B cell (primary cell): ENCODE measurements at regions not wholly inside any gene's neighbourhood (a gene's known extent, or its start where the extent isn't known, plus 50 kb on each side); places are given as distances from the start of the nearest gene placed in this dataset.

Experiments used
- ATAC-seq: fragments of 200-7000 bp; cut with Tn5 transposase; one replicate; pipeline ENCODE4 v1.10.0; 2021; ENCODE audit warnings: low read depth, mild to moderate bottlenecking, moderate number of reproducible peaks, moderate library complexity
- CTCF ChIA-PET: fragments of 350-600 bp; sonication (Branson Sonifier 250); formaldehyde crosslinking; loops from one replicate; lab custom pipeline; 2021; ENCODE audit warnings: antibody characterized with exemption, inconsistent platforms; lab: Charles Lee
- POLR2A ChIA-PET: fragments of 350-600 bp; sonication (Branson Sonifier 250); formaldehyde crosslinking; loops from one replicate; lab custom pipeline; 2021; ENCODE audit warnings: antibody characterized with exemption; lab: Charles Lee
- DNase-seq: peaks from one replicate; pipeline ENCODE4 v3.0.0; 2013
- H2AFZ ChIP-seq: 2 replicates; pipeline ENCODE4 v1.6.1; 2012; ENCODE audit warnings: mild to moderate bottlenecking, low read depth, low read length; ENCODE audit not compliant: insufficient read depth, poor library complexity, severe bottlenecking
- H3K27ac ChIP-seq, 2 donors: 1 replicate in 1 of 2; 2 replicates in 1 of 2; pipeline ENCODE4 v1.5.1; 2012 to 2013; ENCODE audit warnings: low read length in 2 of 2, mild to moderate bottlenecking in 2 of 2, moderate library complexity in 1 of 2
- H3K27me3 ChIP-seq, 4 experiments: fragments of 200-600 bp in 1 of 4; sonication (generic) in 1 of 4; replicated peaks in 1 of 4; 1 replicate in 2 of 4; 2 replicates in 2 of 4; pipeline versions ENCODE4 v1.6.1 to v1.7.0; 2013 to 2016; ENCODE audit warnings: low read length in 3 of 4, mild to moderate bottlenecking in 2 of 4, mixed read lengths in 1 of 4, moderate library complexity in 1 of 4; ENCODE audit not compliant: insufficient read depth in 4 of 4, control insufficient read depth in 3 of 4; ENCODE audit errors: control extremely low read depth in 1 of 4
- H3K36me3 ChIP-seq, 2 experiments: replicated peaks in 1 of 2; 1 replicate in 1 of 2; 2 replicates in 1 of 2; pipeline versions ENCODE4 v1.6.1 to v1.7.1; 2013; ENCODE audit warnings: low read length in 1 of 2; ENCODE audit not compliant: insufficient read depth in 2 of 2, control insufficient read depth in 1 of 2; ENCODE audit errors: control extremely low read depth in 1 of 2, extremely low read depth in 1 of 2
- H3K4me1 ChIP-seq, 2 donors: fragments of 200-600 bp in 1 of 2; sonication (generic) in 1 of 2; 1 replicate in 1 of 2; 2 replicates in 1 of 2; pipeline versions ENCODE4 v1.5.1 to v1.6.1; 2013 to 2017; ENCODE audit warnings: low read length in 2 of 2; ENCODE audit not compliant: control insufficient read depth in 2 of 2, insufficient read depth in 2 of 2
- H3K4me2 ChIP-seq: replicated peaks from 2 replicates; pipeline ENCODE3; 2012; ENCODE audit warnings: mild to moderate bottlenecking, low read depth, low read length; ENCODE audit not compliant: poor library complexity, severe bottlenecking
- H3K4me3 ChIP-seq, 5 experiments: fragments of 200-600 bp in 1 of 5; sonication (generic) in 1 of 5; 1 replicate in 3 of 5; 2 replicates in 2 of 5; pipeline versions ENCODE4 v1.5.1 to v1.7.0; 2011 to 2016; ENCODE audit warnings: low read length in 4 of 5, mild to moderate bottlenecking in 4 of 5, low read depth in 2 of 5, control low read depth in 1 of 5, moderate library complexity in 1 of 5; ENCODE audit not compliant: insufficient read depth in 1 of 5; ENCODE audit errors: control extremely low read depth in 1 of 5, extremely low read depth in 1 of 5
- H3K79me2 ChIP-seq: fragments of 200-600 bp; sonication (generic); one replicate; pipeline ENCODE4 v1.6.0; 2016; ENCODE audit warnings: low read length; ENCODE audit not compliant: control insufficient read depth, insufficient read depth
- H3K9ac ChIP-seq: fragments of 200-600 bp; sonication (generic); 2 replicates; pipeline ENCODE4 v1.6.1; 2017; ENCODE audit warnings: mild to moderate bottlenecking, low read length, moderate library complexity
- H3K9me3 ChIP-seq, 3 donors: one replicate each; pipeline versions ENCODE4 v1.6.1 to v1.7.1; 2013; ENCODE audit warnings: low read length in 2 of 3; ENCODE audit not compliant: control insufficient read depth in 2 of 3, insufficient read depth in 1 of 3; ENCODE audit errors: control extremely low read depth in 1 of 3
- H4K20me1 ChIP-seq: 2 replicates; pipeline ENCODE4 v1.6.0; 2012; ENCODE audit warnings: mild to moderate bottlenecking, low read length; ENCODE audit not compliant: insufficient read depth, control insufficient read depth, poor library complexity, severe bottlenecking
- H3K27ac Mint-ChIP-seq: one replicate; pipeline ENCODE4 v1.8.0; 2021; ENCODE audit warnings: mixed read lengths
- H3K27me3 Mint-ChIP-seq: one replicate; pipeline ENCODE4 v1.8.0; 2021; ENCODE audit warnings: mixed read lengths
- H3K4me1 Mint-ChIP-seq: one replicate; pipeline ENCODE4 v1.8.0; 2021; ENCODE audit warnings: mixed read lengths
- H3K4me3 Mint-ChIP-seq: one replicate; pipeline ENCODE4 v1.8.0; 2021; ENCODE audit warnings: mixed read lengths
- H3K9me3 Mint-ChIP-seq: one replicate; pipeline ENCODE4 v1.8.0; 2022; ENCODE audit warnings: mixed read lengths; ENCODE audit not compliant: insufficient read depth
- CTCF ChIP-seq: fragments of 200-600 bp; IDR thresholded peaks from one replicate; pipeline ENCODE4 v1.8.0; 2022; ENCODE audit warnings: antibody characterized with exemption, mild to moderate bottlenecking
- EZH2 ChIP-seq: IDR thresholded peaks from 2 replicates; pipeline ENCODE4 v1.6.1; 2012; ENCODE audit warnings: borderline replicate concordance, low read depth, mild to moderate bottlenecking, moderate library complexity, low read length; ENCODE audit not compliant: insufficient read depth, poor library complexity, severe bottlenecking
- WGBS: methylation state at CpG from one replicate; pipeline ENCODE4 v1.1.5; 2013; ENCODE audit warnings: missing lambda C conversion rate; ENCODE audit not compliant: insufficient coverage; 5-methylcytosine and 5-hydroxymethylcytosine counted together
- intact Hi-C: fragments of 100-400 bp; cut with micrococcal nuclease; formaldehyde crosslinking; loops from one replicate; pipeline ENCODE4 v1.10.0; 2022

- Histone ChIP-seq H3K4me2 (no peak overlapping the region), H3K9me3 (no peaks in the 10 kb centered on the region), H3K9ac (no peak overlapping the region), H3K4me3 (no peak overlapping the region), H3K4me1 (no peaks in the 10 kb centered on the region), H3K27me3 (no peaks in the 10 kb centered on the region), H3K79me2 (no peaks in the 10 kb centered on the region), H4K20me1 (no peaks in the 10 kb centered on the region), H3K36me3 (no peaks in the 10 kb centered on the region), H3K27ac (no peak overlapping the region), H2AFZ (no peak overlapping the region)
- H3K4me3 Mint-ChIP-seq: no peak overlapping the region
- H3K27ac Mint-ChIP-seq: no peak overlapping the region
- DNase-seq: no peak
- no peak for ATAC-seq
- TF ChIP-seq EZH2: no peak
- no peak for TF ChIP-seq CTCF
- no CpG with 5 or more reads among the region's 1 CpG for WGBS
- ChIA-PET POLR2A (no interaction called here), CTCF (no interaction called here)
- peaks cover 5% of the 10 kb centered on the region for H3K9me3 Mint-ChIP-seq
- no peaks in the 10 kb centered on the region for H3K4me1 Mint-ChIP-seq
- intact Hi-C loops: no loop called here
- H3K27me3 Mint-ChIP-seq: no peaks in the 10 kb centered on the region
Observed at GRCh38 chr11:37574361-37574760, 976.3 kb upstream of the RAG2 start.

GRCh38 chr11:37572491-37573171 is 974.6 kb upstream of the RAG2 start:
- no peaks in the 10 kb centered on the region for H3K27me3 ChIP-seq
- no peak for DNase-seq
- peaks cover 0 to 1% (median 0%) of the 10 kb centered on the region in 3 donors for H3K9me3 ChIP-seq
- peaks cover 5% of the 10 kb centered on the region for H3K9me3 Mint-ChIP-seq
- no CpG with 5 or more reads among the region's 1 CpG for WGBS
- no peaks in the 10 kb centered on the region for H3K4me1 Mint-ChIP-seq
- no peak overlapping the region for H3K4me3 ChIP-seq
- H2AFZ ChIP-seq: no peak overlapping the region
- H3K79me2 ChIP-seq: no peaks in the 10 kb centered on the region
- no peaks in the 10 kb centered on the region for H4K20me1 ChIP-seq
- H3K27ac Mint-ChIP-seq: no peak overlapping the region
- intact Hi-C loops: no loop called here
- no peak for ATAC-seq
- CTCF ChIA-PET: no interaction called here
- H3K9ac ChIP-seq: no peak overlapping the region
- no peaks in the 10 kb centered on the region for H3K4me1 ChIP-seq
- H3K4me2 ChIP-seq: no peak overlapping the region
- TF ChIP-seq EZH2 (no peak), CTCF (no peak)
- no peaks in the 10 kb centered on the region for H3K36me3 ChIP-seq
- no peak overlapping the region for H3K4me3 Mint-ChIP-seq
- no peak overlapping the region for H3K27ac ChIP-seq
- POLR2A ChIA-PET: no interaction called here
- no peaks in the 10 kb centered on the region for H3K27me3 Mint-ChIP-seq
